Ascending aorta (tissue), 2 donors: ENCODE measurements at regions not wholly inside any gene's neighbourhood (a gene's known extent, or its start where the extent isn't known, plus 50 kb on each side); places are given as distances from the start of the nearest gene placed in this dataset.

Source experiments
- DNase-seq, 2 donors: peaks; one replicate each; pipeline ENCODE4 v3.0.0-alpha.2; 2019; ENCODE audit warnings: low spot score in 2 of 2
- H3K27ac ChIP-seq, 2 donors: fragments of 200-600 bp; sonication (generic); one replicate each; pipeline ENCODE4 v1.5.1; 2016 to 2017; ENCODE audit warnings: mild to moderate bottlenecking in 1 of 2
- H3K27me3 ChIP-seq: fragments of 200-600 bp; sonication (generic); one replicate; pipeline ENCODE4 v1.5.1; 2017
- H3K36me3 ChIP-seq, 2 donors: fragments of 200-600 bp; sonication (generic); one replicate each; pipeline ENCODE4 v1.5.1; 2016
- H3K4me1 ChIP-seq, 2 donors: fragments of 200-600 bp; sonication (generic); one replicate each; pipeline ENCODE4 v1.5.1; 2016 to 2017; ENCODE audit warnings: mild to moderate bottlenecking in 1 of 2
- H3K4me3 ChIP-seq, 2 donors: fragments of 200-600 bp; sonication (generic); one replicate each; pipeline ENCODE4 v1.5.1; 2016 to 2017; ENCODE audit warnings: mild to moderate bottlenecking in 1 of 2
- H3K9me3 ChIP-seq, 2 donors: fragments of 200-600 bp; sonication (generic); one replicate each; pipeline ENCODE4 v1.5.1; 2016
- CTCF ChIP-seq, 3 experiments: fragments of 200-600 bp in 2 of 3; fragments of 450-650 bp in 1 of 3; sonication (generic) in 2 of 3; IDR thresholded peaks; one replicate each; pipeline ENCODE4 v1.5.1; 2016 to 2019; ENCODE audit warnings: antibody characterized with exemption in 3 of 3, mild to moderate bottlenecking in 1 of 3, moderate library complexity in 1 of 3
- intact Hi-C: fragments of 100-400 bp; cut with DNase I; formaldehyde crosslinking; loops from one replicate; pipeline ENCODE4 v1.15.1; 2023

DNA sequence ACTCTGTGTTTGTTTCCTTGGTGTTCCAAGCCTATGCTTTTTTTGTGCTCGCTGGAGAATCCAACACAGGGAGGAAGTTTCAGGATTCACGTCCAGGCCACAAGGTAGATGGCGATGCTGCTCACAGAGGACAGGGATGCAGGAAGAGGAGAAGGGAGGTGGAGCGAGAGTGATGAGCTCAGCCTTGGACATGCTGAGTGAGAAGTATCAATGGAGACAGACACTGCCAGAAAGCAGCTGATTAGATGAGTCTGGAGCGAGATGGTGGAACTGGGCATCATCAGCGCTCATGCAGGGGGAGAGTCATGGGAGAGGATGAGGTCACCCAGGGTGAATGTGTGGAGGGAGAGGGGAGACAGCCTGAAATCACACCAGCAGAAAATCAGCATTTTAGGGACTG lies 110.0 kb downstream of the GLUL start:
- no peak overlapping the region for H3K4me3 ChIP-seq
- intact Hi-C loops: no loop called here
- H3K27ac ChIP-seq: no peak overlapping the region
- TF ChIP-seq CTCF (IDR thresholded peaks at IDR 0.05): no peak
- H3K4me1 ChIP-seq: no peaks in the 10 kb centered on the region
- no peak for DNase-seq
- no peaks in the 10 kb centered on the region for H3K36me3 ChIP-seq
- no peaks in the 10 kb centered on the region for H3K27me3 ChIP-seq
- no peaks in the 10 kb centered on the region for H3K9me3 ChIP-seq

DNA sequence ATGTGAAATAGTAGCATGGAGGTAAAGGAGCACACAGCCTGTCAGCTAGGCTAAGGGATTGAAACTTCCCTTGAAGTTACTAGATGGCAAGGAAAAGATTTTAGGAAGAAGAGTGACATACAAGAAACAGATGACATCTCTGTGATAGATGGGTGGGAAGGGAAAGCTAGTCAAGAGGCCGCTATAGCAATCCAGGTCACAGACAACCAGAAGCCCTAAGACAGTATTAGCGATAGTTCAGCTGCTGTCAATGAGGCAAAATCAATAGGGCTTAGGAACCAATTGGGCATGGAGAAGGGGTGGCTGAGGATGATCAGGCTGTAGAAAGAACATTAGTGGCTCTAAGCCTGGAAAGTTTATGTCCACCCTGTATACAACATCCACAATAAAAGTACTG lies 111.1 kb downstream of the GLUL start:
- H3K4me1 ChIP-seq: no peaks in the 10 kb centered on the region
- DNase-seq: no peak
- TF ChIP-seq CTCF (IDR thresholded peaks at IDR 0.05): no peak
- no peak overlapping the region for H3K27ac ChIP-seq
- H3K9me3 ChIP-seq: no peaks in the 10 kb centered on the region
- no peaks in the 10 kb centered on the region for H3K27me3 ChIP-seq
- H3K36me3 ChIP-seq: no peaks in the 10 kb centered on the region
- no peak overlapping the region for H3K4me3 ChIP-seq
- intact Hi-C loops: no loop called here

GRCh38 chr1:182279724-182280503 lies 111.7 kb downstream of the GLUL start:
- intact Hi-C loops: no loop called here
- Histone ChIP-seq H3K36me3 (no peaks in the 10 kb centered on the region), H3K27ac (no peak overlapping the region), H3K27me3 (no peaks in the 10 kb centered on the region), H3K4me3 (no peak overlapping the region), H3K4me1 (no peaks in the 10 kb centered on the region), H3K9me3 (no peaks in the 10 kb centered on the region)
- DNase-seq: no peak
- no peak for TF ChIP-seq CTCF (IDR thresholded peaks at IDR 0.05)

- Histone ChIP-seq H3K9me3 (no peaks in the 10 kb centered on the region), H3K4me3 (no peak overlapping the region), H3K36me3 (no peaks in the 10 kb centered on the region), H3K4me1 (no peaks in the 10 kb centered on the region), H3K27ac (no peak overlapping the region), H3K27me3 (no peaks in the 10 kb centered on the region)
- no peak for DNase-seq
- intact Hi-C loops: no loop called here
- no peak for TF ChIP-seq CTCF (IDR thresholded peaks at IDR 0.05)
Observed at GRCh38 chr1:182279302-182279701, 112.3 kb downstream of the GLUL start.

- H3K27ac ChIP-seq: no peak overlapping the region
- TF ChIP-seq CTCF (IDR thresholded peaks at IDR 0.05): no peak
- H3K27me3 ChIP-seq: no peaks in the 10 kb centered on the region
- no peaks in the 10 kb centered on the region for H3K36me3 ChIP-seq
- intact Hi-C loops: no loop called here
- no peak overlapping the region for H3K4me3 ChIP-seq
- DNase-seq: no peak
- H3K4me1 ChIP-seq: no peaks in the 10 kb centered on the region
- H3K9me3 ChIP-seq: no peaks in the 10 kb centered on the region
Observed at GRCh38 chr1:182278144-182279054, 113.2 kb downstream of the GLUL start.
